ENCODE measurements at regions not wholly inside any gene's neighbourhood (a gene's known extent, or its start where the extent isn't known, plus 50 kb on each side); places are given as distances from the start of the nearest gene placed in this dataset.
"Not testable (repeated sequence)": the region's sequence is repeated elsewhere in the genome, so short reads cannot be mapped to it uniquely, and the experiment has no call there.

DNA sequence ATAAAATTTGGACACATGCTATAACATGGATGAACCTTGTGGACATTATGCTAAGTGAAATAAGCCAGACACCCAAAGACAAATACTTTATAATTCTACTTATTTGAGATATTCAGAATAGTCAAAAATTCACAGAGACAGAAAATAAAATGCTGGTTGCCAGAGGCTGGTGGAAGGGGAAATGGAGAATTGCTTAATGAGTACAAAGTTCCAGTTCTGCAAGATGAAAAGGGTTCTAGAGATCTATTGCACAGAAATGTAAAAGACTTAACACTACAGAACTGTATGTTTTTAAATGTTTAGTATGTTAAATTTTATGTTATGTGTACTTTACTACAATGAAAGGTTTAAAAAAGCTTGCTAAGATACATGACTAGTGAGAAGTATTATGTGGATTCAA lies 344.8 kb downstream of the CNTN3 start:
- no peak for DNase-seq

GRCh38 chr3:74268753-74269152 lies 345.7 kb downstream of the CNTN3 start:
- no peak for DNase-seq

DNA sequence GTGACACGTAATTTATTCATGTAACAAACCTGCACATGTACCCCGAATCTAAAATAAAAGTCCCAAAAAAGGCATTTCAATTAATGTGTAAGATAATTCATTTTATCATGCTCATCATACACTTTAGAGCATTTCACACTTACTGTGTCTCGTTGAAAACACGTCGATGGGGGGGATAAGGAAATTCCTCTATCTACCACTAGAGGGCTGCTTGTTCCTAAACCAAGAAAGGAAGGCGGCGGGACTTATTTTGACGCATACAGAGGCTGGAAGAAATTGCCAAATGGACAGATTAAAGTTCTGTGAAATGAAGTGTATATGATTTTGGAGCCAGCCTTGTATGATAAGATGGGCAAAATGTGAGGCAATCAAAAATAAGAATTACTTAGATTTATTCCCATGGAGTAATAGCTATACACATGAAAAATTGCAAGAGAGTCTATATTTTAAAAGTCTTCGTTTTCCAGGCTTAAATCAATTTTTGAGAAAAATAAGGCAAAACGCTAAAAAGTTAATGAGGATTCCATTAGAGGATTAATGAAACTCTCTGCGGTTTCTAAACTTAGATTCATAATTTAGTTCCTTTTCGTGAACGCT lies 346.8 kb downstream of the CNTN3 start:
- DNase-seq, result no peak

- no peak for DNase-seq
Measured at GRCh38 chr3:74267131-74267530, 347.3 kb downstream of the CNTN3 start.

DNA sequence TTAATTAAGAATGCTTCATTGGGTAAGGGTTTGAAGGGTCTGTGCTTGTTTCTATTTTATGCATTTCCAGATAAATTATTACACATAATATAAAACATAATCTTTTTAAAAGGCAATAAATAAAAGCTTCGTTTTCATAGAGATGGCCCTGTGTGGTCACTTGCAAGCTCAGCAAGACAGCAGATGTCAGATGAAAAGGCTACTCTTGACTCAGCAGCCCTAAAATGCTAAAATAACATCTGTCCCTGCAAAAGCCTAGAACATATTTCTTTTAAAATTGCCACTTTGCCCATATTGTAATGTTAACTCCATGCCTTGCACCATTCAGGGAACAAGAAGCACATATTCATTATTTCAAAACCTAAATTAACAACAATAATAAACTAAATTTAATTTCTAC lies 349.4 kb downstream of the CNTN3 start:
- DNase-seq, result no peak

DNA sequence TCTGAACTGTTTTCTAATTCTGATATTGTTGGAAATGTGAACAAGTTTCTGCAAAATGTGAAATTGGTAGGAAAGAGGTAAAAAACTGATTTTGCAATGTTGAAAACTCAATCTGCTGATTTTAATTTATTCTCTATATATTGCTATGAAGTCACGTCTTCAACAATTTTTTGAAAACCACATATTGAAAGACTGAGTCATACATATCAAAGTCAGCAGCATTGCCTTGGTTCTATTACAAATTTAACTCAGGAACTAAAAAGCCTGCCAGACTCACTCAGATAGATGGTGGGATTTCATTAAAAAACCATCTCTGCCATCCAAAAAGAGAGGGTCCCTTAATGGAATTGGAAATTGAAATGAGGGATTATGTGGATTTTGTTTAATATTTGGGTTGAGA lies 351.4 kb downstream of the CNTN3 start:
- DNase-seq, result no peak

GRCh38 chr3:74233091-74233490 lies 381.4 kb downstream of the CNTN3 start:
- no peak for DNase-seq

DNA sequence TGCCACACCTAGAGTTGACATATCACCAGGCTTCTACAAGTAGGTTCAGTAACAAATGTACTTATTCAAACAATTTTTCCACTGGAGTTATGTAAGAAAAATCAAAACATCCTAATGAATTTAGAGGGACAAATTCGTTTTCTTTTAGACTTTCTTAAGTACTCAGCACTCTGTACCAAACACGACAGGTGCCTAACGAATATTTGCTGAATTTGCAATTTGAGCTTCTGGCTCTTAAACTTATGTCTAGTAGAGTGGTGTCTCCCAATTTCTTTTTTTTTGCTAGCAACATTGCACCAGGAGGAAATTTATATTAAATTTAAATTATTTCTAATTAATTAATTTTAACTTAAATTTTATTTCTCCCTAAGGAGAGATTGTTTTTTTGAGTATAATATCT lies 397.0 kb downstream of the CNTN3 start:
- DNase-seq, result no peak

GRCh38 chr3:74214286-74214685 lies 400.2 kb downstream of the CNTN3 start:
- DNase-seq, result no peak

DNA sequence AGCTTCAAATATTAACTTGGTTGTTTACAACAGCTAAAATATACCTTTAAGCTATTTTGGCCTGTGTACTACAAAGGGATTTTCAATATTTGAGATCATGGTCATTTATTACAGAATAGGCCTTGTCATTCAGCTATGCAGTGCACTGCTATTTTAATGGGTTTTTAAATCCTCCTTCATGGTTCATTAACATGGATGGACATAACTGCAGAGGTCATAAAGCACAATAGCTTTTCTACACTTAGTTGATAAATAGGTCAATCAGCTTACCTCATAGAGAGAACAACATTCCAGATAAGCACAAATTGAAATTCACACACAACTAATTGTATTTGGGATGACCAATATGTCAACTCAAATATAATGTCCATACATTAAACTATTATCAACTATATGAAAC lies 403.7 kb downstream of the CNTN3 start:
- no peak for DNase-seq

DNA sequence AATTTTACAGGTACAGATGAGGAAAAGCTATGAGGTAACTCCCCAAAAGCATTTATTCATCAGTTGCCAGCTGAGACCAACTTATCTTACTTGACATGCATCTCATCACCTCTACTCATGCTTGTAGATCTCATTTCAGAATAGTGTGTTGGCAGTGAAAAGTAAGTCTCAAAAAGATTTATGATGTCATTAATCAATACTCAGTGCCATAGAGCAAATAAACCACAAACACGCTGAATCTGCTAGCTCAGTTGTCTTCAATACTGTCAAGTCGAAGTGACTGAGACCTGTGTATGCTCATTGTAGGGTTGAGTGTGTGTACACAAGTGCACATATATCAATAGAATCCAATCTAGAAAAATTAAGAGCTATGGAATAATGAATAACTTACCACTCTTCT lies 413.5 kb downstream of the CNTN3 start:
- no peak for DNase-seq

GRCh38 chr3:74178664-74179063 lies 435.8 kb downstream of the CNTN3 start:
- not testable (repeated sequence) for DNase-seq

GRCh38 chr3:74173090-74173489 lies 441.4 kb downstream of the CNTN3 start:
- DNase-seq, result no peak

DNA sequence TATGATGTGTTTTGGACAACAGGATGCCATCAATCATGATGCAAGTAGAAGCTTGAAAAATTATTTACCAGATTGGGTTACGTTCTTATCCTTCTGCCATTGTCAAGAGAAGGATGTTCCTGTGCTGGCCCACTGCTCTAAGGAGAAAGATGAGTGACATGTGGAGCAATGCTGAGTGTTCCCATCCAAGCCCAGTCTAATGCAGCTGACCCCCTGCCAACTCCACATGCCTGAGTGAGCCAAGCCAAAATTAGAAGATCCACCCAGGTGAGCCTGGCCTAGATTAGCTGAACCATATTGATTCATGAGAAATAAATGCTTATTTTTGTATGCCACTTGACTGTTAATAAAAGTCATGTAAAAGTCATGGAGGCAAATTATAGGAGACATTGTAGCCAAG lies 446.5 kb downstream of the CNTN3 start:
- no peak for DNase-seq

DNA sequence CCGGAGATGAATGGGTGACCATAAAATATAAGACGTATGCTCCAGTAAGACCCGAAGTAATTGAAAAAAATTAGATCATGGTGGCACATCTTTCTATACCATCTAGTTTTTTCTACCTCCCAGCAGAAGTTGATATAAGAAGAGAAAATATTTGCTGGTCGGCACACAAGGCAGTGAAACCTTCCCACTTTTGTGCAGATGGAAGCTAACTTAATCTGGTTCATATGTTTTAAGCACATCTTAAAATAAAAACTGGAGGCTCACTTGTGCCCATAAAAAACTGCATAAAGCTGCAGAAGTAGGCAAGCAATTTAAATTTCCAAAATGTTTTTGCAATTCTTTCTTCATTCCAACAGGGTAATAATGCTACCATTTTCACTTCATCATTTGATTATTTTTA lies 449.2 kb downstream of the CNTN3 start:
- DNase-seq, result no peak

- no peak for DNase-seq
Measured at GRCh38 chr3:74149466-74149865, 465.0 kb downstream of the CNTN3 start.

DNA sequence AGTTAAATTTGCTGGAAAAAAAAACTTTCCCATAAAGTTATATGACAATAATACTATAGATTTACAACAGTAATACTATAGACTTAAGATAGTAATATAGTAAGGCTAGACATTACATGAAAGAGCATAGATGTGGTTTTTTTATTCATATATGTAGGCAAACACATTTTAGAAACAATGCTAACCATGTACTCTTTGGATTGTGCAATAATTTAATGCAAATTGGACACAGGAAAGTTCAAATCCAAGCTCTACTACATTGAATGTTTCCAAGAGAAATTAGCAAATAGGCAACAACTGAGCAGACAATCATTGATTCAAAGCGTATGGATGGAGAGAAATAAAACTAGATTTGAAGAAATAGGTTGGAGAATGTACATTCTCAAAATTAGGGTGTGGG lies 469.2 kb downstream of the CNTN3 start:
- DNase-seq, result no peak

- no peak for DNase-seq
Measured at GRCh38 chr3:74139648-74140047, 474.8 kb downstream of the CNTN3 start.

DNA sequence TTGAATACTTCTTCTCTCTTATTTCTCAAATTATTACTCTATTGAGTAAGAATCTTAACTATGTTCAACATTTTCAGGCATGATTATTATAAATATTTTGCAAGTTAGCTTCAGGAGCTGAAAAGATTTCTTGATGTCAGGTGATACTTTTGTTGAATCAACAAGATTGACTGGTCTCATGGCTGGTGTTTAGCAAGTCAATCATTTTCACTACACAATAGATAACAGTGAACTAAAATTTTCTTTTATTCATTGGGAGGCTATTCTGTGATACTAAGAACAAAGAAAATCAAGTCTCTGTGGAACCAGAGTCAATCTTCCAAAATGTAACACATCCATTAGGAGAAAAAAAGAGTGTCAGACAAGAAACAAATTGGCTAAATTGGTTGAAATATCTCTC lies 476.7 kb downstream of the CNTN3 start:
- no peak for DNase-seq

- no peak for DNase-seq
Measured at GRCh38 chr3:74135808-74136207, 478.7 kb downstream of the CNTN3 start.

DNA sequence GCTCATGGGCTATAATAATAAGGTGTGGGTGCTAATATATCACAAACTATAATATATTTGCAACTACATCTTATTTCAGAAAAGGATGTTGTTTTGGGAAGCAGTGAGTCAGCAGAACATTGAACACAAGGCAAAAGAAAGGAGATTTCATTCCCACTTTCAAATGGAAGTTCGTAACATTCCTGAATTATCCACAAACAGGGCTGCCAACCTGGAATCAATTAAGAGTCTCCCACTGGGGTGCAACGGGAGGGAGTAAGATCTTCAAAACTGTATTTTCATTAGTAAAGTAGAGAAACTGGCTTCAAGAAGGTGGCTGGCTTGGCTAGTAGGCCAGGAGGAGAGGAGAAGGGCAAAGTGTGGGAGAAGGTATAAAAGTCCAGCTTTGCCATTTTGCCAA lies 479.6 kb downstream of the CNTN3 start:
- no peak for DNase-seq

DNA sequence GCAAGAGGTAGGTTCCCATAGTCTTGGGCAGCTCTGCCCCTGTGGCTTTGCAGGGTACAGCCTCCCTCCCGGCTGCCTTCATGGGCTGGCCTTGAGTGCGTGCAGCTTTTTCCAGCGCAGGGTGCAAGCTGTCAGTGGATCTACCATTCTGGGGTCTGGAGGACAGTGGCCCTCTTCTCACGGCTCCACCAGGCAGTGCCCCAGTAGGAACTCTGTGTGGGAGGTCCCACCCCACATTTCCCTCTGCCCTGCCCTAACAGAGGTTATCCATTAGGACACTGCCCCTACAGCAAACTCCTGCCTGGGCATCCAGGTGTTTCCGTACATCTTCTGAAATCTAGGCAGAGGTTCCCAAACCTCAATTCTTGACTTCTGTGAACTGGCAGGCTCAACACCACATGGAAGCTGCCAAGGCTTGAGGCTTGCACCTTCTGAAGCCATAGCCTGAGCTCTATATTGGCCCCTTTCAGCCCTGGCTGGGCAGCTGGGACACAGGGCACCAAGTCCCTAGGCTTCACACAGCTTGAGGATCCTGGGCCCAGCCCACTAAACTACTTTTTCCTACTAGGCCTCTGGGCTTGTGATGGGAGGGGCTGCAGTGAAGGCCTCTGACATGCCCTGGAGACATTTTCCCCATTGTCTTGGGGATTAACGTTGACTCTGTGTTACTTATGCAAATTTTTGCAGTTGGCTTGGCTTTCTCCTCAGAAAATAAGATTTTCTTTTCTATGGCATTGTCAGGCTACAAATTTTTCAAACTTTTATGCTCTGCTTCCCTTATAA lies 482.7 kb downstream of the CNTN3 start:
- not testable (repeated sequence) for DNase-seq

GRCh38 chr3:74129611-74130010 lies 484.8 kb downstream of the CNTN3 start:
- no peak for DNase-seq

DNA sequence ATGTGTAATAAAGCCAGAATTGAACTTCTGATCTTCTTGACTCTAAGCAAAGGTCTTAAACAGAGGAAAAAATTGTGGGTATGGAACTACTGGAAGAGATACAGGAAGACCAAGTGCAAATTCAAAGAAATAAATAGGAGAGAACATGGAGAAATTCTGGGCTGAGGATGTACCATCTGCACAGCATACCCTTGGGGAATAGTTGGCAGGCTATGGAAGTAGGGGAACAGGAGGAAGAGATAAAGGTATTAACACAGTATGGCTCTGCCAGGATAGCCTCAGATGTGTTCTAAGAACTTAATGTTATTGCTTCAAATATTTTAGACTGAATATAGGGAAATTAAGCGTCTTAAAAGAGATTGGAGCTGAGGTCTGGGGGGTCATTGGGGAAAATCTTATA lies 485.4 kb downstream of the CNTN3 start:
- no peak for DNase-seq

DNA sequence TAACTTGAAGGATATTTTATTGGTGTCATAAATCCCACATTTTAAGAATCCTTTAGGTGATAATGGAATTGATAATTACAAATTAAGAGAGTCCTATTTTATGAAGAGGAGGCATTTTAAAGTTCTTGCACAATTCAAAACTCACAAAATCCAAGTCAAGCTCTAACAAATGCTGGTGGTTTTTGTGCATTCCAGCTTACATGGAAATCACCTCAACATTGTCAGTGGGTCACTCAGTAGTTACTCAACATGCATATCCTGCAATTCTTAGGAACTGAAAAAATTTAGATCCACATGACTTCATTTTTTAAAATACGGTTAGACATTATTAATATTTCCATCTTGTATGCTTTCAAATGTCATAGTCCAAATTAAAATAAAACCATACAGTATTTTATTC lies 487.2 kb downstream of the CNTN3 start:
- DNase-seq, result no peak

Measured in GOT3 (cell line).